ENCODE measurements at regions not wholly inside any gene's neighbourhood (a gene's known extent, or its start where the extent isn't known, plus 50 kb on each side); places are given as distances from the start of the nearest gene placed in this dataset.

DNA sequence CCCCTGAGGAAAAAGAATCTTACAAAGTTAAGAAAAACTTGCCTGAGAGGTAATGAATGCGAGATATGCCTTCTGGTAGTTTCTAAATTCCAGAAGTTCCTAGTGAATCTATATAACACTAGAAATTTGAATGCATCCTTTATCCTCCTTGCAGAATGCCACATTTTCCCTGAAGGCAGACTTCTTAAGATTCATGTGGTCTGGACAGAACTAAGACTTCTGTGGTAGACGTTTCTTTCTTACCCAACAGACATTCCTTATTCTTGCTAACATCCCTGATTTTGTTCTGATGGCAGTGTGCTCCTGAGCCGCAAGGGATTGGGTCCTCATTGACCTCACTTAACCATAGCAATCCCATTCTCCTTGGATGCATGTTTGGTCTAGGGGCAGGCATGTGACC lies 121.3 kb upstream of the PAPPA2 start:
- H3K9ac ChIP-seq (ENCODE audit: low read length), result no peak overlapping the region
- H3K9me3 ChIP-seq (replicated peaks; ENCODE audit: insufficient read depth, low read length), result no peaks in the 10 kb centered on the region
- no peaks in the 10 kb centered on the region for H3K9me2 ChIP-seq (replicated peaks; ENCODE audit: insufficient read depth, low read length)
- H3K27me3 ChIP-seq (replicated peaks; ENCODE audit: insufficient read depth, low read length), result no peaks in the 10 kb centered on the region
- H3K27ac ChIP-seq (ENCODE audit: low read length), result no peak overlapping the region
- H2AFZ ChIP-seq (ENCODE audit: low read length), result no peak overlapping the region
- H3K79me2 ChIP-seq (ENCODE audit: low read length), result no peaks in the 10 kb centered on the region
- H3F3A ChIP-seq (ENCODE audit: insufficient read depth, low read length), result no peaks in the 10 kb centered on the region
- H3K36me3 ChIP-seq (replicated peaks; ENCODE audit: insufficient read depth, low read length), result no peaks in the 10 kb centered on the region
- no peak overlapping the region for H3K4me2 ChIP-seq (ENCODE audit: low read depth, low read length)
- DNase-seq, result no peak
- H3K4me3 ChIP-seq (ENCODE audit: low read length), result no peak overlapping the region
- no peaks in the 10 kb centered on the region for H3K4me1 ChIP-seq (ENCODE audit: low read length)
- TF ChIP-seq, protein P1, sequence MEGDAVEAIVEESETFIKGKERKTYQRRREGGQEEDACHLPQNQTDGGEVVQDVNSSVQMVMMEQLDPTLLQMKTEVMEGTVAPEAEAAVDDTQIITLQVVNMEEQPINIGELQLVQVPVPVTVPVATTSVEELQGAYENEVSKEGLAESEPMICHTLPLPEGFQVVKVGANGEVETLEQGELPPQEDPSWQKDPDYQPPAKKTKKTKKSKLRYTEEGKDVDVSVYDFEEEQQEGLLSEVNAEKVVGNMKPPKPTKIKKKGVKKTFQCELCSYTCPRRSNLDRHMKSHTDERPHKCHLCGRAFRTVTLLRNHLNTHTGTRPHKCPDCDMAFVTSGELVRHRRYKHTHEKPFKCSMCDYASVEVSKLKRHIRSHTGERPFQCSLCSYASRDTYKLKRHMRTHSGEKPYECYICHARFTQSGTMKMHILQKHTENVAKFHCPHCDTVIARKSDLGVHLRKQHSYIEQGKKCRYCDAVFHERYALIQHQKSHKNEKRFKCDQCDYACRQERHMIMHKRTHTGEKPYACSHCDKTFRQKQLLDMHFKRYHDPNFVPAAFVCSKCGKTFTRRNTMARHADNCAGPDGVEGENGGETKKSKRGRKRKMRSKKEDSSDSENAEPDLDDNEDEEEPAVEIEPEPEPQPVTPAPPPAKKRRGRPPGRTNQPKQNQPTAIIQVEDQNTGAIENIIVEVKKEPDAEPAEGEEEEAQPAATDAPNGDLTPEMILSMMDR (IDR thresholded peaks at IDR 0.05; ENCODE audit: low read length), result no peak
- TF ChIP-seq EZH2 (optimal IDR thresholded peaks at IDR 0.05; ENCODE audit: low read depth, low read length), result no peak
- no peak for TF ChIP-seq EZH2phosphoT487 (IDR thresholded peaks at IDR 0.05; ENCODE audit: low read length)
- H4K20me1 ChIP-seq (ENCODE audit: insufficient read depth, low read length), result no peaks in the 10 kb centered on the region

DNA sequence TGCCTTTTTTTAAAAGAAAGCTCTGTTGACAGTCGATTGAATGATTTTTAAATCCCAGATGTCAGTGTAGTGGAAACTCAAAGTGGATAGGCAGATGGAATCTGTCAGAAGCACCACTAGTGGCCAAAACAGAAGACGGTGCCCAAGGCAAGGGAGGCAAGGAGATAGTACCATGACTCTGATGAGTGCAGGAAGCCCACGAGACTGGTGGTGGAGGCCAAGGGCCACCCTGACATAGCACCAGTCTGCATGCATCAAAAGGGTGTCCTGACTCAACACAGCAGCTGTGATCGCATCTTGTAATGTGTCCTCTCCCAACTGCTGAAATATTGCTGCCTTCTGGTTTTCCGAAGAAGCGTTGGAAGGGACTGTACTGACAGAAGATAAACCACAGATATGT lies 124.1 kb upstream of the PAPPA2 start:
- H3K27ac ChIP-seq (ENCODE audit: low read length), result no peak overlapping the region
- H3K4me2 ChIP-seq (ENCODE audit: low read depth, low read length), result no peak overlapping the region
- DNase-seq, result no peak
- H3K4me1 ChIP-seq (ENCODE audit: low read length), result no peaks in the 10 kb centered on the region
- no peak overlapping the region for H2AFZ ChIP-seq (ENCODE audit: low read length)
- no peaks in the 10 kb centered on the region for H3F3A ChIP-seq (ENCODE audit: insufficient read depth, low read length)
- no peaks in the 10 kb centered on the region for H4K20me1 ChIP-seq (ENCODE audit: insufficient read depth, low read length)
- H3K4me3 ChIP-seq (ENCODE audit: low read length), result no peak overlapping the region
- no peaks in the 10 kb centered on the region for H3K9me3 ChIP-seq (replicated peaks; ENCODE audit: insufficient read depth, low read length)
- no peaks in the 10 kb centered on the region for H3K36me3 ChIP-seq (replicated peaks; ENCODE audit: insufficient read depth, low read length)
- no peaks in the 10 kb centered on the region for H3K79me2 ChIP-seq (ENCODE audit: low read length)
- TF ChIP-seq EZH2 (optimal IDR thresholded peaks at IDR 0.05; ENCODE audit: low read depth, low read length) (no peak), EZH2phosphoT487 (IDR thresholded peaks at IDR 0.05; ENCODE audit: low read length) (no peak)
- TF ChIP-seq, protein P1 (IDR thresholded peaks at IDR 0.05; ENCODE audit: low read length), result no peak
- H3K9ac ChIP-seq (ENCODE audit: low read length), result no peak overlapping the region
- H3K27me3 ChIP-seq (replicated peaks; ENCODE audit: insufficient read depth, low read length), result no peaks in the 10 kb centered on the region
- no peaks in the 10 kb centered on the region for H3K9me2 ChIP-seq (replicated peaks; ENCODE audit: insufficient read depth, low read length)

DNA sequence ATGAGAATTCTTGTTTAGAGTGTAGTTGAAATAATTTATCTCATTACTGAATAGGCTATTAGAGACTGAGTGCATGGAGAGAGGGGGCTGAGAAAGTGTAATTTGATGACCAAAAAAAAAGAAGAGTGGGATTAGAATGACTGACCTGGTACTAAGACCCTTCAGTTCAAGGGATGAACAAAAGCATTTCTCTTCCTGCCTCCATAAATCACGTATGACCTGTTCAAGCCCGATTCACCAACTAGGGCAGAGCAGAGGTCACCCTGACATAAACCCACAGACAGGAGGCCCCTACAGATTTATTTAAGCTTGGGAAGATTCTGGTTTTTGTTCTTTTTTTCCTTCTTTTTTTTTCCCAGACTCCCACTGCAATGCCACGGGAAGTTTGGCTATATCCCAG lies 123.7 kb upstream of the COP1 start:
- H3K36me3 ChIP-seq (replicated peaks; ENCODE audit: insufficient read depth, low read length), result no peaks in the 10 kb centered on the region
- H3K4me1 ChIP-seq (ENCODE audit: low read length), result no peaks in the 10 kb centered on the region
- DNase-seq, result no peak
- H3K27me3 ChIP-seq (replicated peaks; ENCODE audit: insufficient read depth, low read length), result no peaks in the 10 kb centered on the region
- no peaks in the 10 kb centered on the region for H4K20me1 ChIP-seq (ENCODE audit: insufficient read depth, low read length)
- no peaks in the 10 kb centered on the region for H3K79me2 ChIP-seq (ENCODE audit: low read length)
- no peaks in the 10 kb centered on the region for H3K9me3 ChIP-seq (replicated peaks; ENCODE audit: insufficient read depth, low read length)
- no peak overlapping the region for H3K4me3 ChIP-seq (ENCODE audit: low read length)
- H2AFZ ChIP-seq (ENCODE audit: low read length), result no peak overlapping the region
- H3K9me2 ChIP-seq (replicated peaks; ENCODE audit: insufficient read depth, low read length), result no peaks in the 10 kb centered on the region
- TF ChIP-seq, protein P1 (IDR thresholded peaks at IDR 0.05; ENCODE audit: low read length), result no peak
- no peak for TF ChIP-seq EZH2 (optimal IDR thresholded peaks at IDR 0.05; ENCODE audit: low read depth, low read length)
- TF ChIP-seq EZH2phosphoT487 (IDR thresholded peaks at IDR 0.05; ENCODE audit: low read length), result no peak
- no peaks in the 10 kb centered on the region for H3F3A ChIP-seq (ENCODE audit: insufficient read depth, low read length)
- no peak overlapping the region for H3K4me2 ChIP-seq (ENCODE audit: low read depth, low read length)
- H3K27ac ChIP-seq (ENCODE audit: low read length), result no peak overlapping the region
- H3K9ac ChIP-seq (ENCODE audit: low read length), result no peak overlapping the region

Data from MM.1S (cell line).